ENCODE measurements at regions not wholly inside any gene's neighbourhood (a gene's known extent, or its start where the extent isn't known, plus 50 kb on each side); places are given as distances from the start of the nearest gene placed in this dataset.
A peak's percentile ranks its signal among the peaks of the same experiment; 100 is the strongest.
"Not testable (repeated sequence)": the region's sequence is repeated elsewhere in the genome, so short reads cannot be mapped to it uniquely, and the experiment has no call there.

GRCh38 chr12:89829434-89829975 is 120.9 kb upstream of the ATP2B1 start:
- DNase-seq = no peak

DNA sequence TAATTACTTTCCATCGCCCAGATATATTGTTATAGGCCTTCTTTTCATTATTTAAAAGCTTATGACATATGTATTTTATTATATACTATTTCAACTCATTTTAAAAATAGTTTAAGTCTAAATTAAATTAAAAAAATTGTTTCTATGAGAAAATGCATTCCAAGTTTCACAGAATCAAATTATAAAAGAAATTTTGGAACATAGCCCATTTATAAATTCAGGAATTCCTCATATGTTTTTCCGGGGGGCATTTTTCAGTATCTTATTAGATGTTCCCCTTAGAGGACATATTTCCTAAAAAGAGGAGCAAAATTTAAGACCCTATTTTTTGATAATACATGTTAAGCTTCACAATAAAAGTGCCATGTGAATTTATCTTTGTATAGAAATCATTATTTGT is 119.9 kb upstream of the ATP2B1 start:
- no peak for DNase-seq

DNA sequence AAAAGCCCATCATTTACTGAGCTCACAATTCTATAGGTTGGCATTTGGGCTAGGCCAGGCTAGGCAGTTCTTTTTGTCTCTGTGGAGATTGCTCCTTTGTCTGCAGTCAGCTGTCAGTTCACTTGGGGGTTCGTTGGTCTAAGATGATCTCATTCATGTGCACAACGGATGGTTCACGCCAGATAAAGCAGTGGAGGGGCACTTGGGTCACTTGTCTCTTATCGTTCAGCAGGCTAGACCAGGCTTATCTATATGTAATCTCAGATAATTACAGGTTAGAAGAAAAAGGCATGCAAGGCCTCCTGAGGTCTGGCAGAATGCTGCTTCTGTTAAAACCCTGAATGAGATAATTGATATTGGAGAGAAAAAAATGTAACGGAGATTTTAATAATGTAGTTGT is 119.0 kb upstream of the ATP2B1 start:
- DNase-seq = no peak

DNA sequence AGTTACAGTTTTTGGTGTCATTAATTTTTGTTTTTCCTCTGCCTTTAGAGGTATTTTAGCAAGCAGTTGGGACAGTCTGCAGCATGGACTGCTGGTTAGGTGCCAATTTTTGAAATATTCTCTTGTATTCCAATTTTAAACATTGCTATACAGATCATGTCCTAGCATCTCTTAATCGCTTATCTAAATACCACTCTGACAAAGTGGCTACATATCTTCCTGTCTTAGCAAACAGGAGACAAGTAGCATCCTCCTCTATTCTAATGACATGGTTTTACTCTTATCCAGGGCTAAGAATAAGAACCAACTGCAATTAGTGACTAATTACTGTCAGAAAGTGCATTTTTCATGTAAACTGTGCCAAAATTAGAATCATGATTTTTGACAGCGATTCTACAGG is 117.8 kb upstream of the ATP2B1 start:
- DNase-seq = no peak

GRCh38 chr12:89825591-89826449 is 117.2 kb upstream of the ATP2B1 start:
- no peak for DNase-seq

DNA sequence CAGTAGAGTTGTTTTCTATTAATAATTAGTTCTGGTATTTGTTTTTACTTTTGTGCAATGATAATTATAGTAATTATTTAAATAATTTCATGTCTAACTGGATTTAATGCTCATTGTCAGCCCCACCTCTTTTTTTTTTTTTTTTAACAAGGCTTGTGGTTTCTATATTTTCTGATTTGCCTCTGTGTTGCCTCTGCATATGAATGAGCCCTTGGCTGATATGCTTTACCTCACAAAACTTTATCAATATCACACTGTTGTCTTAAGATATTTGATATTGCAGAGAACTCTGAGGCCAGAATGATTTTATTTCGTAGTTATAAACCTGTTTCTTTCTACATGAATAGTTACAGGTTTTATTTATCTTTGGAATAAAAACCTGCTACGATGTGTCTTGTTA is 116.2 kb upstream of the ATP2B1 start:
- DNase-seq = no peak

DNA sequence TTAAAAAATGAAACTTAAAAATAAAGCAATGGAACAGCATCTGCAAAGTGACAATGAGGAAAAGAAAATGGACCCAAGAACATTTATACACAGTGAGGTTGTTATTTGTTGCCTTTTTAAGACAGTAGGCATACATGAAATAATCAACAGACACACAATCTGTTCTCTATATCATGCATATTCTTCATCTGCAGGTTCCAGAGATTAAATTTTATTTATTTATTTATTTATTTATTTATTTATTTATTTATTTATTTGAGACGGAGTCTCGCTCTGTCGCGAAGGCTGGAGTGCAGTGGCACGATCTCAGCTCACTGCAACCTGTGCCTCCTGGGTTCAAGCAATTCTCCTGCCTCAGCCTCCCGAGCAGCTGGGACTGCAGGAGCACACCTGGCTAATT is 114.4 kb upstream of the ATP2B1 start:
- not testable (repeated sequence) for DNase-seq

GRCh38 chr12:89821896-89822295 is 113.3 kb upstream of the ATP2B1 start:
- no peak for DNase-seq

DNA sequence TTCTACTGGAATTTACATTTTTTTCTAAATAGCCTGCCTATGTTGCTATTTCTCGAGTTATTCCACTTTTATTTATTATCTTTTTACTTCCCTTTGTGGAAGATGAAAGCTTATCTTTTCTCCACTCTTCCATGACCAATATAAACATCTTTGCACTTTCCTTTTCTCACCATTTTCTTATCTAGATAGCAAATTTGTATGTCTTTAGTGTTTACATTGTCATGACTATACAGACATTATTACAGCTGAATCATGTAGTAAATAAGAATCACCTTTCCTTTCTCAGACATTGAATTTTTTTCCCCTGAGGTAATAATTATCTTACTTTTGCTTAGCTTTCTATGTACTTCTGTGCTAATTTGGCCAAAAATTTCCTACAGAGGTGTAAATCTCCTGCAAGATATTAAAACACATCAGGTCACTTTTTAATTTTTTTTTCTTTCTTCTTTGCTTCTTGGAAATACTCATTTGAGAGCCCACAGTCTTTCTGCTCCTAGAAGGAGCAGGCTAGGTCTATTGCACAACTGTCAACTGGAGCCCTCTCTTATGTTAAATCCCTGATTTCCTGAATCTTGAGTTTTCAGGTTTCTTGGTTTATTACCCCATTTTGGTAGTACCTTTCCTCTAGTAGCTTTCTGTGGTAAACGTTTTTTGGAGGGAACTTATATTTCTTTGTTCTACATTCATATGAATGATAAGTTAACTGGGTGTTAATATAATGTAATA is 109.0 kb upstream of the ATP2B1 start:
- DNase-seq = no peak

GRCh38 chr12:89815225-89815624 is 106.6 kb upstream of the ATP2B1 start:
- no peak for DNase-seq

GRCh38 chr12:89803412-89803811 is 94.8 kb upstream of the ATP2B1 start:
- DNase-seq = no peak

GRCh38 chr12:89801284-89801683 is 92.6 kb upstream of the ATP2B1 start:
- no peak for DNase-seq

GRCh38 chr12:89800435-89800834 is 91.8 kb upstream of the ATP2B1 start:
- no peak for DNase-seq

DNA sequence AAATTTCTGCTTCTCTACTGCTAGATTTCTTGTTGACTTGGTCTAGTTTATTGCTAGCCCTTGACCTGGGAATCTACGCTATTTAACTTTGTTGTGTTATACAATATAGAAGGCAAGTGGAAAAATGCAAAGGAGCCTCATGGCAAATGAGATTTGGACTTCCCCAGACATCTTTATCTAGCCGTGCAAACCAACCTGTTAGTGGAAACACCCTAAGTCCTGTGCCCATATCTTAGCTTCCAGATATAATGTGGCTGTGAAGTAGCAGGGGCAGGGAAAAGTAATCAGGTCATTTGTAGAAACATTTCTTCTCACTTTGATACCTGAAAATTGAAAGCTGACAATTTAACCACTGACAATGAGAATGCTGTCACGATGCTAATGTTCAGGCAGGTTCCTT is 90.7 kb upstream of the ATP2B1 start:
- DNase-seq = no peak

- DNase-seq = no peak
These were observed 88.8 kb upstream of the ATP2B1 start for GRCh38 chr12:89797436-89797835.

DNA sequence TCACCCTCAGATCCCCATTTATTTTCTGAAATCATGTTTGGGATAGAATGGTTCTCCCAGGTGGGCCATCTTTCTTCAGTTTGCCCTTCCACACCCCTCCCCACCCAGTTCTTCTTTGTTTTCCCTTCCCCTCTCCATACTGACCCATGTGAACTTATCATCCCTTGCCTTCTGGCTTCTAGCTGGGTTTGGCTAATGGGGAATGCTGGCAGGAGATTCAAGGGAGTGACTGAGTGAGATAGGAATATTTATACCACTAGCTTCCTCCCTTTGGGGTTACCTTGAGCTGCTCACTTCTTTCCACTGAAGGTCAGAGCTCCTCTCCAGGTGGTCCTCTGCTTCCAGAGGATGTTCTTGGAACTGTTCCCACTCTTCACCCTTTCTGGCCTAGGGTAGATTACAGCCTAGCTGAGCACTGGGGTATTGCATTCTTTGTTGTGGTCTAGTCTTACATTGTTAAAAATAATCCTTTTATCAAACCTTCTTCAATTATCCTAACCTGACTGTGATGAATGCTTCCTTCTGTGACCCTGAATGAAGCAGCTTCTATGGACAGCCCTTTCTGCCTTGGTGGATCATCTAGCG is 88.3 kb upstream of the ATP2B1 start:
- no peak for DNase-seq

GRCh38 chr12:89793946-89794345 is 85.3 kb upstream of the ATP2B1 start:
- DNase-seq = no peak

- no peak for DNase-seq
These were observed 82.6 kb upstream of the ATP2B1 start for GRCh38 chr12:89791286-89791685.

DNA sequence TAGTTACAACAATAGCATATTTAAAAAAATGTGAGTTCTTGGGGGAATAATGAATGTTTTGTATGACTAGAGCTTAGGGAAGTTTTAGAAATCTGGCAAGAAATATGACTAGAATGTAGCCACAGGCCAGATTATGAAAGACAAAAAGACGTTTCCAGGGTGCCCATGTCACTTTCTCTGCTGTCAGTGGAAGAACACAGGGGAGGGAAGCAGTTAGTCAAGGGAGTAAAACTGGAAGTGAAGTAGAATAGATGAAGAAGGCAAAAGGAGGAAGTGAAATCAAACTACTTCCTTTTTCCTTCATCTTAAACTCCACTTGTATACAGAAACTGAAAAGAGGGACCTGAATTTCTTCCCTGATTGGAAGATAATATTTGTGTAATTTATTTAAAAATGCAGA is 81.2 kb upstream of the ATP2B1 start:
- DNase-seq = peak; percentile 95

- DNase-seq = no peak
These were observed 79.1 kb upstream of the ATP2B1 start for GRCh38 chr12:89787763-89788162.

- DNase-seq = no peak
These were observed 77.7 kb upstream of the ATP2B1 start for GRCh38 chr12:89786177-89786810.

GRCh38 chr12:89783359-89784060 is 74.9 kb upstream of the ATP2B1 start:
- no peak for DNase-seq

DNA sequence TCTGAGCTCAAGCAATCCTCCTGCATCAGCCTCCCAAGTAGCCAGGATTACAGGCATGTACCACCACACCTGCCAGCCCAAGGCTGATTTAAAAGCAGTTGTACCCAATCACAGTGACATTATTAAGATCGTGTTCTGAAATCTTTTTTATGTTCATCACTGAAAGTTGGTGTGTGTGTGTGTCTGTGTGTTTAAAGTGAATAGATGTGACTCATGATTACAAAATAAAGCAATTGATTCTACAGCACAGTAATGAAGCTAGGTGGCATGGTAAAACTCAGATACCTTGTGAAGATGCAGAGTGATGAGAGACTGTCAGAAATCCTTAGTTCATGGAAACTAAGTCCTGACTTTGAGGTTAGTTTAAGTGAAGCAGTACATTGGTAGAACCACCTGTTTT is 74.2 kb upstream of the ATP2B1 start:
- no peak for DNase-seq

Data from SIG-M5 (cell line).